GM18502 (cell line): ENCODE measurements at regions not wholly inside any gene's neighbourhood (a gene's known extent, or its start where the extent isn't known, plus 50 kb on each side); places are given as distances from the start of the nearest gene placed in this dataset.
"Not testable (repeated sequence)": the region's sequence is repeated elsewhere in the genome, so short reads cannot be mapped to it uniquely, and the experiment has no call there.

ENCODE experiments used
- ATAC-seq: cut with Tn5 transposase; IDR thresholded peaks from one replicate; pipeline ENCODE4 v1.9.1; 2021; ENCODE audit warnings: mild to moderate bottlenecking; ENCODE audit not compliant: unreplicated experiment, poor library complexity

DNA sequence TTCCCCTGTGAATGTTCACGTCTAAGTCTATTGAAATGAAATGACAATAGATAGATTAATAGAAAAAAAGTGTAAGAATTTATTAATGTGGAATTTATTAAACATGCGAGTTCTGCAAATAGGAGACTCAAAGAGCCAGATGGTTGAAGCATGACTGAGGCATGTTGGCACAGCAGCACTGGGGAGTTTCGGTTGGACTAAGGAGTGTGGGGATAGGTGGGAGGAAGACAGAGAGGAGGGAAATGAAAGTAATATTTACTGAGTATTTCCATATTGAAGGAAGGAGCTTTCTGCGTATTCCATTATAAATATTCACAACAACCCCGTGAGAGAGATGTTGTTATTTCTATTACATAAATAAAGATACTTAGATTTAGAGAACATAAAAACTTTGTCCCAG, 79.5 kb upstream of the ZNF644 start:
- ATAC-seq: no peak

DNA sequence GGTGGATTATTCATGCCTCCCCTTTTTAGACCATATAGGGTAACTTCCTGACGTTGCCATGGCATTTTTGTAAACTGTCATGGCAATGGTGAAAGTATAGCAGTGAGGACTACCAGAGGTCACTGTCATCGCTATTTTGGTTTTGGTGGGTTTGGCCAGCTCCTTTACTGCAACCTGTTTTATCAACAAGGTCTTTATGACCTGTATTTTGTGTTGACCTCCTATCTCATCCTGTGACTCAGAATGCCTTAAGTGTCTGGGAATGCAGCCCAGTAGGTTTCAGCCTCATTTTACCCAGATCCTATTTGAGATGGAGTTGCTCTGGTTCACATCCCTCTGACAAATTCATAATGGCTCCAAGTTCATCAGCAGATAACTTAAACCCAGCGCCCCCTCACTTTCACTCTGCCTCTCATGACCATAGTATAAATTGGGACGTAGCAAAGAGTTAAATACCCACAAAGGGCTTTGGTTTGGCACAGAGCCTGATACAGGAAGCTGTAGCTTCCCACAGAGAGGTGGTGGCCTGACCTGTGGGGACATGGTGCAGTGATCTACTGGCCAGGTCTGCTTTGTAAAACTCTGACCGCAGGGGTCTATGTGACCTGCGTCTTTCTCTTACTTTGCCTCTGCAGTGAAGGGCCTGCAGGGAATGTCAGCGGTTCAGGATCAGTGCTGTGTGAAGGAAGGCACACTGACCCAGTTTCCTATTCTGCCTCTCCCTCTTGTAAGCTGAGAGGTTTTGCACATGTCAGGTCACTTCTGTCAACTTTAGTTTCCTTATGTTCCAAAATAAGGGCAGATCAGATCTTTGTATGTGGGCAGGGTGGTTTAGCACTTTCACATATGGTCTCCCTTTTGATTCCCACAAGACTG, 78.1 kb upstream of the ZNF644 start:
- ATAC-seq: peak; percentile 44

DNA sequence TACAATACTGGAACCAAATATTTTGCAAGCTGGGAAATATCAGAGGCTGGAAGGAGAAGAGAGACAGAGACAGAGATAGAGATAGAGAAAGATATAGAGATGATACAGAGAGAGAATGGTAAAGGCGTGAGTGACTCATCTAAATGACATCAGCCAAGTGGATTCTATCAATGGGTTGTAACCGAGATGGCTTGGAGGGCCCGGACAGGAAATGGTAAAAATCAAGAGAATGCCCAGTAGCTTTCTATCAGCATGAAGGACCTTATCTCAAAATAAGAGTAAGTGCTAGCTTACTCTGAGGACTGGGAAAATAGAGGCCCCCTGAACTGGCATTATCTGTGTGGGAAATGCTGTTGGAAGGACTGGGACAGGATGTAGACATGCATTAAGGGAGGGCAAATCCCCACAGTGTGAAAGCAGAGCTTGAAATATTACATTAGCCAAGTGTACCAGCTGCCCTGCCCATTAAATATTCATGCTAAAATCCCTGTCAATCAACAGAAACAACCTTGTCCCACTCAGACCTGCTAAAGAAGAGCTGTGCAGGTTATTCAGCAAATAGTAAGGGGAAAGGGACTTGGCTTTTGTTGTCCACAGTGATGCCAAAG, 76.6 kb upstream of the ZNF644 start:
- ATAC-seq: no peak

DNA sequence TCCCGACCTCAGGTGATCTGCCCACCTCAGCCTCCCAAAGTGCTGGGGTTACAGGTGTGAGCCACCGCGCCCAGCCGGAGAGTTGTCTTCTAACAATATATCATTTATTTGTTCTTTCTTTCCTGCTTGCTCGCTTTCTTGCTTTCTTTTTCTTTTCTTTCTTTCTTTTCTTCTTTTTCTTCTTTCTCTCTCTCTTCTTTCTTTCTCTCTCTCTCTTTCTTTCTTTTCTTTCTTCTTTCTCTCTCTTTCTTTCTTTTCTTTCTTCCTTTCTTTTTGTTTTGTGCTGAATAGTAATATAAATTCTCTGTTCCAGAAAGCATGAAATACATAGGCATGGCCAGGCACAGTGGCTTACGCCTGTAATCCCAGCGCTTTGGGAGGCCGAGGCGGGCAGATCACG, 73.5 kb upstream of the ZNF644 start:
- not testable (repeated sequence) for ATAC-seq

DNA sequence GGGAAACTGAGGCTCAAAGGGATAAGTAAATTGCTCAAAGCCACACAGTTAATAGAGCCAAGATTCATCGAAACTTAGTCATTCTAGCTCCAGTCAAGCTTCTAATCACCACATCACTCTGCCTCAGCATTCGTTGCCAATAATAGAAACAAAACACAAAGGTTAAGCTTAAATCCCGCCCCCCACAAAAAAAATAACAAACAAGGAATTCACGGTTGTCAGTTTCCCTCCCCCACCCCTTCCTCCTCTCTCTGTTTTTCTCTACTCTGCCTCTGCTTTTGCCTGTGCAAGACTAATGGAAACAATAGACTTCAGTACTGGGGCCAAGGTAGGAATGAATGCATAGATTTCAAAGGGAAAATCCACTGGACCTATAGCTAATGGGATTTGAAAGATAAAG, 70.7 kb upstream of the ZNF644 start:
- no peak for ATAC-seq

DNA sequence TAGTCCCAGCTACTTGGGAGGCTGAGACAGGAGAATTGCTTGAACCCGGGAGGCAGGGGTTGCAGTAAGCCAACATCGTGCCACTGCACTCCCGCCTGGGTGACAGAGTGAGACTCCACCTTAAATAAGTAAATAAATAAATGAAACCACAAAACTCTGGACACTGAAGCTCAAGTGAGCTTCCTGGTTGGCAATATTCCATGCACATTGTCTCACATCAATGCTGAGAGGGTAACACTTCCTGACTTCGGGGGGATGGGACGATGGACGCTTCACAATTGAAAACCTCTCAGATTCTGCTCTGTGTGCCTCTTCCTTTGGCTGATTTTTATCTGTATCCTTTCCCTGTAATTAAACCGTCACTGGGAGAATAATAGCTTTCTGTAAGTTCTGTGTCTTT, 70.0 kb upstream of the ZNF644 start:
- ATAC-seq: no peak

DNA sequence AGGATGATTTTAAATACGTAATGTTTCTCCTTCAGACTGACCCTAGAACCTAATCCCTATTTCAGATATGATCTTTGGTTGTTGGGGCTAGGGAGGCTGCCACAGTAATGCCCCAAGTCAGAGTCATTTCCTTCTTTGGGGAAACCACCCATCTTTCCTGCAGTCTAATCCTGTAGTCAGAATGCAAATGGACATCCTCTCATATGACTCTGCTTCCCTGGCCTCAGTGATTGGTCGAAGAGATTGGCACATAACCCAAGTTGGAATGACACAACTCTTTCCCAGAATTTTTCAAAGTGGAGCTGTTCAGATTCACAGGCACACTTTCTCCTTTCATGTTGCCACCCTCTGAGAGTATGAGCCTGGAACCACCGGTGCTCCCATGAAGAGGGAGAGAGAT, 58.8 kb upstream of the ZNF644 start:
- peak; percentile 84 for ATAC-seq

DNA sequence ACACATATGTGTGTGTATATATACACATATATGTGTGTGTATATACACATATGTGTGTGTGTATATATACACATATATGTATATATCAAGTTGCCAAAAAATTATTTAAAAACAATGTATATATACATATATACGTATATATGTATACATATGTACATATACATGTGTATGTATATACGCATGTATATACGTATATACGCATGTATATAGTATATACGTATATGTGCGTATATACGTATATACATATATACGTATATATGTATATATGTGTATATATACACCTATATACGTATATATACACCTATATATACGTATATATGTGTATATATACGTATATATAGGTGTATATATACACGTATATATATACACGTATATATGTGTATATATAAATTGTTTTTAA, 57.0 kb upstream of the ZNF644 start:
- ATAC-seq: no peak

DNA sequence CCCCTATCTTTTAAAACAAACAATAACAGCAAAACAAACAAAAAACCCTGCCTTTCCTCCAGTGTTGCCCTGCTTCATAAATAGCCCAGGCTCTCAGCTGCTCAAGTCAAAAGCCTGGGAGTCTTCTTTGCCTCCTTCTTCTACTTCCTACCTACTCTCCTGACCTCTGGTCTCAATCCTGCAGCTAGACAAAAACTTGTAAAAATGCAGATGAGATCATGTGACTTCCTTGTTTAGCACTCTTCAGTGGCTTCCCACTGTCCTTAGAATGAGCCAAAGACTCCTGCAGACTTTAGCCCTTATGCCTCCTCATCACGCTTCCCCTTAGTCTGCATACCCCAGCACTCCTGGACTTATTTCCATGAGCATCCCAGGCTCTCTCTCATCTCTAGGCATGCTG, 55.0 kb upstream of the ZNF644 start:
- no peak for ATAC-seq

DNA sequence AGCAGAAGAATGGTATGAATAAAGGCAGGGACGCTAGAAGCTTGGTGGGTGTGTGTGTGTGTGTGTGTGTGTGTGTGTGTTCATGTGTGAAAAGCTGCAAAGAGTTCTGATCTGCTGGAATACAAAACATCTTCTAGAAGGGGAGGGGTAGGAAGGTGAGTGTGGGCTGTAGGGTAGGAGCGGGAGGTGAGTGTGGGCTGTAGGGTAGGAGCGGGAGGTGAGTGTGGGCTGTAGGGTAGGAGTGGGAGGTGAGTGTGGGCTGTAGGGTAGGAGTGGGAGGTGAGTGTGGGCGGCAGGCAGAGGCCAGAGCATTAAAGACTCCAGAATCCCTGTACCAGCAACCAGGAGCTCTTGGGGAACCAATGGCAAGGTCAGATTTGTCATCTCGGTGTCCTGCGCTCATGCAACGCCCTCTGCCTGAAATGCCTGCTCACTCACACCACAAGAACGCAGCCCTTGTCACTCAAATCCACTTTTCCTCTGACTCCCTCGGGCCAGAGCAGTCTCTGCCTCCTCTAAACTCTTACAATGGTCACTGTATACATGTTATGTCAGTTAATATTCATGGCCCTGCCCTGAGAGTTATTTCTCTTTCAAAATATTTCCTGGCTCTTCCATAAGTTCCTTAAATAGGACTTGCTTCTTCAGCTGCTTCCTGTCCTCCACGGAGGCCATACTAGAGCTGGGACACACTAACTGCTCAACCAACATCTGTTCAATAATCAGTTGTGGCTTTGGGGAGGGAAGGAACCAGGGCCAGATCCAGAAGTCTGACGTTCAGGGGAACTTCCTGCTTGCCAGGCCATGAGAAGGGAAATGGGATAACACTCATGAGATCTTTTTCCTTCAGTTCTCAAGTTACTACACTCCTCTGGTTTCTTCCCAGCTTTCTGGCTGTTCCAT, 53.6 kb upstream of the ZNF644 start:
- no peak for ATAC-seq

DNA sequence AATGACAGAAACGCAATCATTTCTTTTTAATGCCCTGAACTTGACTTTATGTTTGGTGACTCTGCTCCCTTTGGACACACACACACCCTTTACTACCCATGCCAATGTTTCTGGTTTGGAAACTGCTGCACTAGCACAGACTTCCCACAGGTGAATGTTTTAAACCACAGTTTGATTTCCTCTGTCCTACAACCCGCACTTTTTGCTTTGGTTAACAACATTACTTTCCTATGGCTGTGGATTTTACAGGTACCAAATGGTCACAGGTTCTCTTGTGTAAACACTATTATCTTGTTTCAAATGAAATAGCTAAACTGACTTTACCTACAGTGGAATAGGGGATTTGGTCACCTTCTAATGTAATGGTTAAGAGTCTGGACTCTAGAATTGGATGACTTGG, 51.5 kb upstream of the ZNF644 start:
- ATAC-seq: no peak

DNA sequence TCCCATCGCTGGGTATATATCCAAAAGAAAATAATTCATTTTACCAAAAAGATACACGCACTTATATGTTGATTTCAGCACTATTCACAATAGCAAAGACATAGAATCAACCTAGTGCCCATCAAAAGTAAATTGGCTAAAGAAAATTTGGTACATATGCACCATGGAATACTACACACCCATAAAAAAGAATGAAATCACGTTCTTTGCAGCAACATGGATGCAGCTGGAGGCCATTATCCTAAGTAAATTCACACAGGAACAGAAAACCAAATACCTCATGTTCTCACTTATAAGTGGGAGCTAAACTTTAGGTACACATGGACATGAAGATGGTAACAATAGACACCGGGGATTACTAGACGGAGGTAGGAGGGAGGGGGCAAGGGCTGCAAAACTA, 50.0 kb upstream of the ZNF644 start:
- no peak for ATAC-seq
